ENCODE measurements at regions not wholly inside any gene's neighbourhood (a gene's known extent, or its start where the extent isn't known, plus 50 kb on each side); places are given as distances from the start of the nearest gene placed in this dataset.
A peak's percentile ranks its signal among the peaks of the same experiment; 100 is the strongest.
"Not testable (repeated sequence)": the region's sequence is repeated elsewhere in the genome, so short reads cannot be mapped to it uniquely, and the experiment has no call there.

- TF ChIP-seq EZH2 (IDR thresholded peaks at IDR 0.05; ENCODE audit: borderline replicate concordance, low read length): not testable (repeated sequence)
- peak; percentile 64 for TF ChIP-seq CTCF (IDR thresholded peaks at IDR 0.05; ENCODE audit: low read length)
Measured at GRCh38 chr3:75422101-75422945, 241.8 kb upstream of the FRG2C start.

Measured in OCI-LY1 (cell line).